ENCODE measurements at regions not wholly inside any gene's neighbourhood (a gene's known extent, or its start where the extent isn't known, plus 50 kb on each side); places are given as distances from the start of the nearest gene placed in this dataset.

DNA sequence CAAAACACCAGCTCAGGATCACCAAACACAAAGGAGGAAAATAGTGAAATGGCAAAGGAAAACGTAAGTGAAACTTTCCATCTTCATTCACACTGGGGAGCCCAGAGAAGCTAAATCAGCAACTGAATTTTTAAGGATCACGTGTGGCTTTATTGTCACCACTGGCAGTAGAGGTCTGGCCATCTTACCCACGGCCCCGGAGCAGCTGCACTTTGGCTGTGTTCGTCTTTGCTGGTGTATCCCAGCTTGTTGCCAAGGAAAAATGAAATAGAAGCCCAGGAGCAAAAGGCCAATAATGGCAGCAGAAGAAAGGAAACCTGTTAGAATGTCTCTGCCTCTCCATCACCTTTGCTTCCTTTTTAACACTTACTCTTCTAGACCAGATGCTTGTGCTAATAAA is 274.7 kb downstream of the FOXO1 start:
- Histone ChIP-seq H3K79me2 (replicated peaks; ENCODE audit: insufficient read depth) (no peaks in the 10 kb centered on the region), H3K27ac (ENCODE audit: low read depth) (no peak overlapping the region), H3K27me3 (ENCODE audit: insufficient read depth) (no peaks in the 10 kb centered on the region), H3K4me3 (no peak overlapping the region), H3K9me2 (ENCODE audit: insufficient read depth) (0 out of 2 replicates have a peak, but pooled peaks cover 4% of the 10 kb centered on the region), H4K20me1 (replicated peaks; ENCODE audit: insufficient read depth) (no peaks in the 10 kb centered on the region), H3K36me3 (ENCODE audit: insufficient read depth) (no peaks in the 10 kb centered on the region), H3K4me1 (ENCODE audit: insufficient read depth) (peaks cover 10% of the 10 kb centered on the region), H3K4me2 (no peak overlapping the region), H3F3A (replicated peaks; ENCODE audit: low read depth) (no peaks in the 10 kb centered on the region), H2AFZ (peak overlapping the region; percentile 56; the same call in 1 of the 2 replicates)
- no peak overlapping the region for H3K27ac Mint-ChIP-seq
- no peak for DNase-seq (ENCODE audit: low spot score)
- peaks cover 20% of the 10 kb centered on the region for H3K9me3 Mint-ChIP-seq
- H3K36me3 Mint-ChIP-seq (ENCODE audit: low read depth), result peaks cover 9% of the 10 kb centered on the region; the same call in 1 of the 3 replicates
- TF ChIP-seq, protein P1, sequence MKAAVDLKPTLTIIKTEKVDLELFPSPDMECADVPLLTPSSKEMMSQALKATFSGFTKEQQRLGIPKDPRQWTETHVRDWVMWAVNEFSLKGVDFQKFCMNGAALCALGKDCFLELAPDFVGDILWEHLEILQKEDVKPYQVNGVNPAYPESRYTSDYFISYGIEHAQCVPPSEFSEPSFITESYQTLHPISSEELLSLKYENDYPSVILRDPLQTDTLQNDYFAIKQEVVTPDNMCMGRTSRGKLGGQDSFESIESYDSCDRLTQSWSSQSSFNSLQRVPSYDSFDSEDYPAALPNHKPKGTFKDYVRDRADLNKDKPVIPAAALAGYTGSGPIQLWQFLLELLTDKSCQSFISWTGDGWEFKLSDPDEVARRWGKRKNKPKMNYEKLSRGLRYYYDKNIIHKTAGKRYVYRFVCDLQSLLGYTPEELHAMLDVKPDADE (IDR thresholded peaks at IDR 0.05), result no peak
- TF ChIP-seq ZNF331 (CRISPR knock-in tag; IDR thresholded peaks at IDR 0.05; ENCODE audit: low read depth) (no peak), EZH2 (IDR thresholded peaks at IDR 0.05; ENCODE audit: low read depth, unreplicated experiment) (no peak), ZNF114 (CRISPR knock-in tag; IDR thresholded peaks at IDR 0.05) (no peak), JUNB (IDR thresholded peaks at IDR 0.05; ENCODE audit: unreplicated experiment) (no peak), STAT1 (IDR thresholded peaks at IDR 0.05; ENCODE audit: unreplicated experiment) (no peak), CREB1 (CRISPR knock-in tag; IDR thresholded peaks at IDR 0.05; ENCODE audit: low read depth) (no peak), NANOG (IDR thresholded peaks at IDR 0.05; ENCODE audit: borderline replicate concordance) (no peak), EZH2phosphoT487 (IDR thresholded peaks at IDR 0.05; ENCODE audit: unreplicated experiment) (no peak), POLR2AphosphoS5 (IDR thresholded peaks at IDR 0.05; ENCODE audit: low read depth) (no peak)
- TF ChIP-seq, protein P2, sequence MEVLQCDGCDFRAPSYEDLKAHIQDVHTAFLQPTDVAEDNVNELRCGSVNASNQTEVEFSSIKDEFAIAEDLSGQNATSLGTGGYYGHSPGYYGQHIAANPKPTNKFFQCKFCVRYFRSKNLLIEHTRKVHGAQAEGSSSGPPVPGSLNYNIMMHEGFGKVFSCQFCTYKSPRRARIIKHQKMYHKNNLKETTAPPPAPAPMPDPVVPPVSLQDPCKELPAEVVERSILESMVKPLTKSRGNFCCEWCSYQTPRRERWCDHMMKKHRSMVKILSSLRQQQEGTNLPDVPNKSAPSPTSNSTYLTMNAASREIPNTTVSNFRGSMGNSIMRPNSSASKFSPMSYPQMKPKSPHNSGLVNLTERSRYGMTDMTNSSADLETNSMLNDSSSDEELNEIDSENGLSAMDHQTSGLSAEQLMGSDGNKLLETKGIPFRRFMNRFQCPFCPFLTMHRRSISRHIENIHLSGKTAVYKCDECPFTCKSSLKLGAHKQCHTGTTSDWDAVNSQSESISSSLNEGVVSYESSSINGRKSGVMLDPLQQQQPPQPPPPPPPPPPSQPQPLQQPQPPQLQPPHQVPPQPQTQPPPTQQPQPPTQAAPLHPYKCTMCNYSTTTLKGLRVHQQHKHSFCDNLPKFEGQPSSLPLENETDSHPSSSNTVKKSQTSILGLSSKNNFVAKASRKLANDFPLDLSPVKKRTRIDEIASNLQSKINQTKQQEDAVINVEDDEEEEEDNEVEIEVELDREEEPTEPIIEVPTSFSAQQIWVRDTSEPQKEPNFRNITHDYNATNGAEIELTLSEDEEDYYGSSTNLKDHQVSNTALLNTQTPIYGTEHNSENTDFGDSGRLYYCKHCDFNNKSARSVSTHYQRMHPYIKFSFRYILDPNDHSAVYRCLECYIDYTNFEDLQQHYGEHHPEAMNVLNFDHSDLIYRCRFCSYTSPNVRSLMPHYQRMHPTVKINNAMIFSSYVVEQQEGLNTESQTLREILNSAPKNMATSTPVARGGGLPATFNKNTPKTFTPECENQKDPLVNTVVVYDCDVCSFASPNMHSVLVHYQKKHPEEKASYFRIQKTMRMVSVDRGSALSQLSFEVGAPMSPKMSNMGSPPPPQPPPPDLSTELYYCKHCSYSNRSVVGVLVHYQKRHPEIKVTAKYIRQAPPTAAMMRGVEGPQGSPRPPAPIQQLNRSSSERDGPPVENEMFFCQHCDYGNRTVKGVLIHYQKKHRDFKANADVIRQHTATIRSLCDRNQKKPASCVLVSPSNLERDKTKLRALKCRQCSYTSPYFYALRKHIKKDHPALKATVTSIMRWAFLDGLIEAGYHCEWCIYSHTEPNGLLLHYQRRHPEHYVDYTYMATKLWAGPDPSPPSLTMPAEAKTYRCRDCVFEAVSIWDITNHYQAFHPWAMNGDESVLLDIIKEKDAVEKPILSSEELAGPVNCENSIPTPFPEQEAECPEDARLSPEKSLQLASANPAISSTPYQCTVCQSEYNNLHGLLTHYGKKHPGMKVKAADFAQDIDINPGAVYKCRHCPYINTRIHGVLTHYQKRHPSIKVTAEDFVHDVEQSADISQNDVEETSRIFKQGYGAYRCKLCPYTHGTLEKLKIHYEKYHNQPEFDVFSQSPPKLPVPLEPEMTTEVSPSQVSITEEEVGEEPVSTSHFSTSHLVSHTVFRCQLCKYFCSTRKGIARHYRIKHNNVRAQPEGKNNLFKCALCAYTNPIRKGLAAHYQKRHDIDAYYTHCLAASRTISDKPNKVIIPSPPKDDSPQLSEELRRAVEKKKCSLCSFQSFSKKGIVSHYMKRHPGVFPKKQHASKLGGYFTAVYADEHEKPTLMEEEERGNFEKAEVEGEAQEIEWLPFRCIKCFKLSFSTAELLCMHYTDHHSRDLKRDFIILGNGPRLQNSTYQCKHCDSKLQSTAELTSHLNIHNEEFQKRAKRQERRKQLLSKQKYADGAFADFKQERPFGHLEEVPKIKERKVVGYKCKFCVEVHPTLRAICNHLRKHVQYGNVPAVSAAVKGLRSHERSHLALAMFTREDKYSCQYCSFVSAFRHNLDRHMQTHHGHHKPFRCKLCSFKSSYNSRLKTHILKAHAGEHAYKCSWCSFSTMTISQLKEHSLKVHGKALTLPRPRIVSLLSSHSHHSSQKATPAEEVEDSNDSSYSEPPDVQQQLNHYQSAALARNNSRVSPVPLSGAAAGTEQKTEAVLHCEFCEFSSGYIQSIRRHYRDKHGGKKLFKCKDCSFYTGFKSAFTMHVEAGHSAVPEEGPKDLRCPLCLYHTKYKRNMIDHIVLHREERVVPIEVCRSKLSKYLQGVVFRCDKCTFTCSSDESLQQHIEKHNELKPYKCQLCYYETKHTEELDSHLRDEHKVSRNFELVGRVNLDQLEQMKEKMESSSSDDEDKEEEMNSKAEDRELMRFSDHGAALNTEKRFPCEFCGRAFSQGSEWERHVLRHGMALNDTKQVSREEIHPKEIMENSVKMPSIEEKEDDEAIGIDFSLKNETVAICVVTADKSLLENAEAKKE (CRISPR knock-in tag; IDR thresholded peaks at IDR 0.05), result no peak
- TF ChIP-seq, protein P3, sequence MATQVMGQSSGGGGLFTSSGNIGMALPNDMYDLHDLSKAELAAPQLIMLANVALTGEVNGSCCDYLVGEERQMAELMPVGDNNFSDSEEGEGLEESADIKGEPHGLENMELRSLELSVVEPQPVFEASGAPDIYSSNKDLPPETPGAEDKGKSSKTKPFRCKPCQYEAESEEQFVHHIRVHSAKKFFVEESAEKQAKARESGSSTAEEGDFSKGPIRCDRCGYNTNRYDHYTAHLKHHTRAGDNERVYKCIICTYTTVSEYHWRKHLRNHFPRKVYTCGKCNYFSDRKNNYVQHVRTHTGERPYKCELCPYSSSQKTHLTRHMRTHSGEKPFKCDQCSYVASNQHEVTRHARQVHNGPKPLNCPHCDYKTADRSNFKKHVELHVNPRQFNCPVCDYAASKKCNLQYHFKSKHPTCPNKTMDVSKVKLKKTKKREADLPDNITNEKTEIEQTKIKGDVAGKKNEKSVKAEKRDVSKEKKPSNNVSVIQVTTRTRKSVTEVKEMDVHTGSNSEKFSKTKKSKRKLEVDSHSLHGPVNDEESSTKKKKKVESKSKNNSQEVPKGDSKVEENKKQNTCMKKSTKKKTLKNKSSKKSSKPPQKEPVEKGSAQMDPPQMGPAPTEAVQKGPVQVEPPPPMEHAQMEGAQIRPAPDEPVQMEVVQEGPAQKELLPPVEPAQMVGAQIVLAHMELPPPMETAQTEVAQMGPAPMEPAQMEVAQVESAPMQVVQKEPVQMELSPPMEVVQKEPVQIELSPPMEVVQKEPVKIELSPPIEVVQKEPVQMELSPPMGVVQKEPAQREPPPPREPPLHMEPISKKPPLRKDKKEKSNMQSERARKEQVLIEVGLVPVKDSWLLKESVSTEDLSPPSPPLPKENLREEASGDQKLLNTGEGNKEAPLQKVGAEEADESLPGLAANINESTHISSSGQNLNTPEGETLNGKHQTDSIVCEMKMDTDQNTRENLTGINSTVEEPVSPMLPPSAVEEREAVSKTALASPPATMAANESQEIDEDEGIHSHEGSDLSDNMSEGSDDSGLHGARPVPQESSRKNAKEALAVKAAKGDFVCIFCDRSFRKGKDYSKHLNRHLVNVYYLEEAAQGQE (IDR thresholded peaks at IDR 0.05; ENCODE audit: unreplicated experiment), result no peak
- TF ChIP-seq, protein P4, sequence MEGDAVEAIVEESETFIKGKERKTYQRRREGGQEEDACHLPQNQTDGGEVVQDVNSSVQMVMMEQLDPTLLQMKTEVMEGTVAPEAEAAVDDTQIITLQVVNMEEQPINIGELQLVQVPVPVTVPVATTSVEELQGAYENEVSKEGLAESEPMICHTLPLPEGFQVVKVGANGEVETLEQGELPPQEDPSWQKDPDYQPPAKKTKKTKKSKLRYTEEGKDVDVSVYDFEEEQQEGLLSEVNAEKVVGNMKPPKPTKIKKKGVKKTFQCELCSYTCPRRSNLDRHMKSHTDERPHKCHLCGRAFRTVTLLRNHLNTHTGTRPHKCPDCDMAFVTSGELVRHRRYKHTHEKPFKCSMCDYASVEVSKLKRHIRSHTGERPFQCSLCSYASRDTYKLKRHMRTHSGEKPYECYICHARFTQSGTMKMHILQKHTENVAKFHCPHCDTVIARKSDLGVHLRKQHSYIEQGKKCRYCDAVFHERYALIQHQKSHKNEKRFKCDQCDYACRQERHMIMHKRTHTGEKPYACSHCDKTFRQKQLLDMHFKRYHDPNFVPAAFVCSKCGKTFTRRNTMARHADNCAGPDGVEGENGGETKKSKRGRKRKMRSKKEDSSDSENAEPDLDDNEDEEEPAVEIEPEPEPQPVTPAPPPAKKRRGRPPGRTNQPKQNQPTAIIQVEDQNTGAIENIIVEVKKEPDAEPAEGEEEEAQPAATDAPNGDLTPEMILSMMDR (conservative IDR thresholded peaks at IDR 0.05; ENCODE audit: low read depth in 2 of 2), result no peak
- H3K4me1 Mint-ChIP-seq, result peaks cover 25% of the 10 kb centered on the region
- no peak overlapping the region for H3K4me3 Mint-ChIP-seq
- H3K27me3 Mint-ChIP-seq (ENCODE audit: insufficient read depth, low read depth, poor library complexity), result peaks cover 12% of the 10 kb centered on the region
- no peak for ATAC-seq

All from GM23338 (cell line).